GM23338 (cell line): ENCODE measurements at regions not wholly inside any gene's neighbourhood (a gene's known extent, or its start where the extent isn't known, plus 50 kb on each side); places are given as distances from the start of the nearest gene placed in this dataset.

Experiments
- ATAC-seq: fragments of 200-7000 bp; cut with Tn5 transposase; 3 replicates; pipeline ENCODE4 v1.9.1; 2020
- DNase-seq: peaks from one replicate; pipeline ENCODE4 v3.0.0-alpha.2; 2015; ENCODE audit warnings: low spot score
- H2AFZ ChIP-seq: fragments of 200-600 bp; sonication (generic); 2 replicates; pipeline ENCODE4 v1.8.0; 2016; ENCODE audit warnings: antibody characterized with exemption, mild to moderate bottlenecking, moderate library complexity
- H3F3A ChIP-seq: fragments of 200-600 bp; sonication (generic); replicated peaks from 2 replicates; pipeline ENCODE4 v1.8.0; 2017; ENCODE audit warnings: antibody characterized with exemption, mixed run types, low read depth
- H3K27ac ChIP-seq: fragments of 200-600 bp; sonication (generic); 2 replicates; pipeline ENCODE4 v1.6.1; 2016; ENCODE audit warnings: low read depth
- H3K27me3 ChIP-seq: fragments of 200-600 bp; sonication (generic); 2 replicates; pipeline ENCODE4 v1.8.0; 2016; ENCODE audit warnings: mild to moderate bottlenecking, mixed run types, moderate library complexity; ENCODE audit not compliant: insufficient read depth
- H3K36me3 ChIP-seq: fragments of 200-600 bp; sonication (generic); 2 replicates; pipeline ENCODE4 v1.8.0; 2016; ENCODE audit warnings: mild to moderate bottlenecking; ENCODE audit not compliant: insufficient read depth
- H3K4me1 ChIP-seq: fragments of 200-600 bp; sonication (generic); 2 replicates; pipeline ENCODE4 v1.8.0; 2016; ENCODE audit warnings: mild to moderate bottlenecking, moderate library complexity; ENCODE audit not compliant: insufficient read depth
- H3K4me2 ChIP-seq: fragments of 200-600 bp; sonication (generic); 2 replicates; pipeline ENCODE4 v1.7.1; 2017; ENCODE audit warnings: mixed run types
- H3K4me3 ChIP-seq: fragments of 200-600 bp; sonication (generic); 2 replicates; pipeline ENCODE4 v1.6.1; 2016; ENCODE audit warnings: mixed run types
- H3K79me2 ChIP-seq: fragments of 200-600 bp; sonication (generic); replicated peaks from 2 replicates; pipeline ENCODE4 v1.8.0; 2017; ENCODE audit warnings: mild to moderate bottlenecking; ENCODE audit not compliant: insufficient read depth
- H3K9me2 ChIP-seq: fragments of 200-600 bp; sonication (generic); 2 replicates; pipeline ENCODE4 v1.8.0; 2017; ENCODE audit not compliant: insufficient read depth
- H4K20me1 ChIP-seq: fragments of 200-600 bp; sonication (generic); replicated peaks from 2 replicates; pipeline ENCODE4 v1.8.0; 2017; ENCODE audit warnings: mild to moderate bottlenecking; ENCODE audit not compliant: insufficient read depth
- H3K27ac Mint-ChIP-seq: 2 replicates; pipeline ENCODE4 v1.8.0; 2020; ENCODE audit warnings: inconsistent platforms, mild to moderate bottlenecking, moderate library complexity, mixed read lengths
- H3K27me3 Mint-ChIP-seq: 3 replicates; pipeline ENCODE4 v1.8.0; 2022; ENCODE audit warnings: low read depth, mild to moderate bottlenecking, moderate library complexity, mixed read lengths, inconsistent platforms; ENCODE audit not compliant: insufficient read depth, poor library complexity
- H3K36me3 Mint-ChIP-seq: 3 replicates; pipeline ENCODE4 v1.8.0; 2021; ENCODE audit warnings: low read depth, mild to moderate bottlenecking, inconsistent platforms, moderate library complexity, mixed read lengths
- H3K4me1 Mint-ChIP-seq: 3 replicates; pipeline ENCODE4 v1.8.0; 2020; ENCODE audit warnings: mild to moderate bottlenecking, inconsistent platforms, mixed read lengths
- H3K4me3 Mint-ChIP-seq: 3 replicates; pipeline ENCODE4 v1.8.0; 2021; ENCODE audit warnings: moderate library complexity, mild to moderate bottlenecking, inconsistent platforms, mixed read lengths
- H3K9me3 Mint-ChIP-seq: 3 replicates; pipeline ENCODE4 v1.8.0; 2020; ENCODE audit warnings: moderate library complexity, mild to moderate bottlenecking, inconsistent platforms, mixed read lengths
- CREB1 ChIP-seq: fragments of 250-450 bp; sonication (Bioruptor Pico); IDR thresholded peaks from 2 replicates; pipeline ENCODE4 v1.5.0; 2020; ENCODE audit warnings: low read depth, mild to moderate bottlenecking, moderate library complexity
- EZH2 ChIP-seq: fragments of 200-600 bp; sonication (generic); IDR thresholded peaks from one replicate; pipeline ENCODE4 v1.8.0; 2017; ENCODE audit warnings: antibody characterized with exemption, mild to moderate bottlenecking, low read depth; ENCODE audit not compliant: unreplicated experiment
- EZH2phosphoT487 ChIP-seq: fragments of 200-600 bp; sonication (generic); IDR thresholded peaks from one replicate; pipeline ENCODE4 v1.8.1; 2018; ENCODE audit warnings: antibody characterized with exemption; ENCODE audit not compliant: unreplicated experiment
- JUNB ChIP-seq: IDR thresholded peaks from one replicate; pipeline ENCODE4 v1.6.1; 2016; ENCODE audit warnings: antibody characterized with exemption; ENCODE audit not compliant: unreplicated experiment
- NANOG ChIP-seq: IDR thresholded peaks from 2 replicates; pipeline ENCODE4 v1.6.1; 2016; ENCODE audit warnings: antibody characterized with exemption, borderline replicate concordance
- POLR2AphosphoS5 ChIP-seq: IDR thresholded peaks from 2 replicates; pipeline ENCODE4 v1.6.1; 2016; ENCODE audit warnings: antibody characterized with exemption, low read depth
- STAT1 ChIP-seq: IDR thresholded peaks from one replicate; pipeline ENCODE4 v1.6.1; 2016; ENCODE audit warnings: antibody characterized with exemption; ENCODE audit not compliant: unreplicated experiment
- ZNF114 ChIP-seq: fragments of 250-450 bp; sonication (Bioruptor Pico); IDR thresholded peaks from 2 replicates; pipeline ENCODE4 v1.5.0; 2020; ENCODE audit warnings: mild to moderate bottlenecking, moderate library complexity
- ZNF331 ChIP-seq: fragments of 250-450 bp; sonication (Bioruptor Pico); IDR thresholded peaks from 2 replicates; pipeline ENCODE4 v1.5.0; 2020; ENCODE audit warnings: low read depth, mild to moderate bottlenecking, moderate library complexity
- TF ChIP-seq, protein P1 (sequence below): IDR thresholded peaks from 2 replicates; pipeline ENCODE4 v1.6.1; 2016; ENCODE audit warnings: antibody characterized with exemption
- TF ChIP-seq, protein P2 (sequence below), 2 experiments: fragments of 200-600 bp in 1 of 2; sonication (generic) in 1 of 2; conservative IDR thresholded peaks; 2 replicates each; pipeline versions ENCODE4 v1.5.1 to v1.6.1; 2016 to 2017; ENCODE audit warnings: antibody characterized with exemption in 2 of 2, low read depth in 2 of 2, mild to moderate bottlenecking in 2 of 2, moderate library complexity in 1 of 2
- TF ChIP-seq, protein P3 (sequence below): IDR thresholded peaks from one replicate; pipeline ENCODE4 v1.6.1; 2018; ENCODE audit warnings: antibody characterized with exemption; ENCODE audit not compliant: unreplicated experiment
- TF ChIP-seq, protein P4 (sequence below): fragments of 250-450 bp; sonication (Bioruptor Pico); IDR thresholded peaks from 2 replicates; pipeline ENCODE4 v1.5.0; 2020; ENCODE audit warnings: mild to moderate bottlenecking, moderate library complexity

DNA sequence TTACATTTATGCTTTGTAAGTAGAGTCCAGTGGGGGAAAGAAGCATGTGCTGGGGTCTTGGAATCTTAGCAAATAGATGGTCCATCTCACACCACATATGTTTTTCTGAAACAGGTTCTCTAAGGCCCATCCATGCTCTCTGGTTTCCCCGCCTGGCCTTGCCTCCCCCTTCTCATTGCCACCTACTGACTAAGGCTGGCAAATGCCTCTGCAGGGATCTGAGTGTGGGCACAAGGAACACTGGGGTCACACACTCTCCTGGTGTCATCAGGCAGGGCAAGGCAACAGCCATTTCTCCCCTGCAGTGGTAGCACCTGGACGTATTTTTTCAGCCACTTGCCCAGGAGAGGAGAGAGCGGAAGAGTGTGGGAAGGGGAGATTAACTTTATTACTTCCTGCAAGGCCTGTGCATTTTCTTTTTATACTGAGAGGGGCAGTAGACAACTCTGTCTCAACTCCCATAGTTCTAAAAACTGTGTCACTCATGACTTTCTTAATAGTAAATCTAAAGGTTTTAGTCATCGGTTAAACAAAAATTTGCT is 804.2 kb upstream of the NECTIN3 start:
- TF ChIP-seq, protein P1, sequence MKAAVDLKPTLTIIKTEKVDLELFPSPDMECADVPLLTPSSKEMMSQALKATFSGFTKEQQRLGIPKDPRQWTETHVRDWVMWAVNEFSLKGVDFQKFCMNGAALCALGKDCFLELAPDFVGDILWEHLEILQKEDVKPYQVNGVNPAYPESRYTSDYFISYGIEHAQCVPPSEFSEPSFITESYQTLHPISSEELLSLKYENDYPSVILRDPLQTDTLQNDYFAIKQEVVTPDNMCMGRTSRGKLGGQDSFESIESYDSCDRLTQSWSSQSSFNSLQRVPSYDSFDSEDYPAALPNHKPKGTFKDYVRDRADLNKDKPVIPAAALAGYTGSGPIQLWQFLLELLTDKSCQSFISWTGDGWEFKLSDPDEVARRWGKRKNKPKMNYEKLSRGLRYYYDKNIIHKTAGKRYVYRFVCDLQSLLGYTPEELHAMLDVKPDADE: no peak
- TF ChIP-seq POLR2AphosphoS5 (no peak), EZH2 (no peak), NANOG (no peak), EZH2phosphoT487 (no peak), ZNF331 (CRISPR knock-in tag) (no peak), STAT1 (no peak), JUNB (no peak), ZNF114 (CRISPR knock-in tag) (no peak), CREB1 (CRISPR knock-in tag) (no peak)
- TF ChIP-seq, protein P2, sequence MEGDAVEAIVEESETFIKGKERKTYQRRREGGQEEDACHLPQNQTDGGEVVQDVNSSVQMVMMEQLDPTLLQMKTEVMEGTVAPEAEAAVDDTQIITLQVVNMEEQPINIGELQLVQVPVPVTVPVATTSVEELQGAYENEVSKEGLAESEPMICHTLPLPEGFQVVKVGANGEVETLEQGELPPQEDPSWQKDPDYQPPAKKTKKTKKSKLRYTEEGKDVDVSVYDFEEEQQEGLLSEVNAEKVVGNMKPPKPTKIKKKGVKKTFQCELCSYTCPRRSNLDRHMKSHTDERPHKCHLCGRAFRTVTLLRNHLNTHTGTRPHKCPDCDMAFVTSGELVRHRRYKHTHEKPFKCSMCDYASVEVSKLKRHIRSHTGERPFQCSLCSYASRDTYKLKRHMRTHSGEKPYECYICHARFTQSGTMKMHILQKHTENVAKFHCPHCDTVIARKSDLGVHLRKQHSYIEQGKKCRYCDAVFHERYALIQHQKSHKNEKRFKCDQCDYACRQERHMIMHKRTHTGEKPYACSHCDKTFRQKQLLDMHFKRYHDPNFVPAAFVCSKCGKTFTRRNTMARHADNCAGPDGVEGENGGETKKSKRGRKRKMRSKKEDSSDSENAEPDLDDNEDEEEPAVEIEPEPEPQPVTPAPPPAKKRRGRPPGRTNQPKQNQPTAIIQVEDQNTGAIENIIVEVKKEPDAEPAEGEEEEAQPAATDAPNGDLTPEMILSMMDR (conservative IDR thresholded peaks at IDR 0.05; ENCODE audit: low read depth in 2 of 2): no peak; a peak in 1 of 4 replicates
- TF ChIP-seq, protein P3, sequence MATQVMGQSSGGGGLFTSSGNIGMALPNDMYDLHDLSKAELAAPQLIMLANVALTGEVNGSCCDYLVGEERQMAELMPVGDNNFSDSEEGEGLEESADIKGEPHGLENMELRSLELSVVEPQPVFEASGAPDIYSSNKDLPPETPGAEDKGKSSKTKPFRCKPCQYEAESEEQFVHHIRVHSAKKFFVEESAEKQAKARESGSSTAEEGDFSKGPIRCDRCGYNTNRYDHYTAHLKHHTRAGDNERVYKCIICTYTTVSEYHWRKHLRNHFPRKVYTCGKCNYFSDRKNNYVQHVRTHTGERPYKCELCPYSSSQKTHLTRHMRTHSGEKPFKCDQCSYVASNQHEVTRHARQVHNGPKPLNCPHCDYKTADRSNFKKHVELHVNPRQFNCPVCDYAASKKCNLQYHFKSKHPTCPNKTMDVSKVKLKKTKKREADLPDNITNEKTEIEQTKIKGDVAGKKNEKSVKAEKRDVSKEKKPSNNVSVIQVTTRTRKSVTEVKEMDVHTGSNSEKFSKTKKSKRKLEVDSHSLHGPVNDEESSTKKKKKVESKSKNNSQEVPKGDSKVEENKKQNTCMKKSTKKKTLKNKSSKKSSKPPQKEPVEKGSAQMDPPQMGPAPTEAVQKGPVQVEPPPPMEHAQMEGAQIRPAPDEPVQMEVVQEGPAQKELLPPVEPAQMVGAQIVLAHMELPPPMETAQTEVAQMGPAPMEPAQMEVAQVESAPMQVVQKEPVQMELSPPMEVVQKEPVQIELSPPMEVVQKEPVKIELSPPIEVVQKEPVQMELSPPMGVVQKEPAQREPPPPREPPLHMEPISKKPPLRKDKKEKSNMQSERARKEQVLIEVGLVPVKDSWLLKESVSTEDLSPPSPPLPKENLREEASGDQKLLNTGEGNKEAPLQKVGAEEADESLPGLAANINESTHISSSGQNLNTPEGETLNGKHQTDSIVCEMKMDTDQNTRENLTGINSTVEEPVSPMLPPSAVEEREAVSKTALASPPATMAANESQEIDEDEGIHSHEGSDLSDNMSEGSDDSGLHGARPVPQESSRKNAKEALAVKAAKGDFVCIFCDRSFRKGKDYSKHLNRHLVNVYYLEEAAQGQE: no peak
- TF ChIP-seq, protein P4, sequence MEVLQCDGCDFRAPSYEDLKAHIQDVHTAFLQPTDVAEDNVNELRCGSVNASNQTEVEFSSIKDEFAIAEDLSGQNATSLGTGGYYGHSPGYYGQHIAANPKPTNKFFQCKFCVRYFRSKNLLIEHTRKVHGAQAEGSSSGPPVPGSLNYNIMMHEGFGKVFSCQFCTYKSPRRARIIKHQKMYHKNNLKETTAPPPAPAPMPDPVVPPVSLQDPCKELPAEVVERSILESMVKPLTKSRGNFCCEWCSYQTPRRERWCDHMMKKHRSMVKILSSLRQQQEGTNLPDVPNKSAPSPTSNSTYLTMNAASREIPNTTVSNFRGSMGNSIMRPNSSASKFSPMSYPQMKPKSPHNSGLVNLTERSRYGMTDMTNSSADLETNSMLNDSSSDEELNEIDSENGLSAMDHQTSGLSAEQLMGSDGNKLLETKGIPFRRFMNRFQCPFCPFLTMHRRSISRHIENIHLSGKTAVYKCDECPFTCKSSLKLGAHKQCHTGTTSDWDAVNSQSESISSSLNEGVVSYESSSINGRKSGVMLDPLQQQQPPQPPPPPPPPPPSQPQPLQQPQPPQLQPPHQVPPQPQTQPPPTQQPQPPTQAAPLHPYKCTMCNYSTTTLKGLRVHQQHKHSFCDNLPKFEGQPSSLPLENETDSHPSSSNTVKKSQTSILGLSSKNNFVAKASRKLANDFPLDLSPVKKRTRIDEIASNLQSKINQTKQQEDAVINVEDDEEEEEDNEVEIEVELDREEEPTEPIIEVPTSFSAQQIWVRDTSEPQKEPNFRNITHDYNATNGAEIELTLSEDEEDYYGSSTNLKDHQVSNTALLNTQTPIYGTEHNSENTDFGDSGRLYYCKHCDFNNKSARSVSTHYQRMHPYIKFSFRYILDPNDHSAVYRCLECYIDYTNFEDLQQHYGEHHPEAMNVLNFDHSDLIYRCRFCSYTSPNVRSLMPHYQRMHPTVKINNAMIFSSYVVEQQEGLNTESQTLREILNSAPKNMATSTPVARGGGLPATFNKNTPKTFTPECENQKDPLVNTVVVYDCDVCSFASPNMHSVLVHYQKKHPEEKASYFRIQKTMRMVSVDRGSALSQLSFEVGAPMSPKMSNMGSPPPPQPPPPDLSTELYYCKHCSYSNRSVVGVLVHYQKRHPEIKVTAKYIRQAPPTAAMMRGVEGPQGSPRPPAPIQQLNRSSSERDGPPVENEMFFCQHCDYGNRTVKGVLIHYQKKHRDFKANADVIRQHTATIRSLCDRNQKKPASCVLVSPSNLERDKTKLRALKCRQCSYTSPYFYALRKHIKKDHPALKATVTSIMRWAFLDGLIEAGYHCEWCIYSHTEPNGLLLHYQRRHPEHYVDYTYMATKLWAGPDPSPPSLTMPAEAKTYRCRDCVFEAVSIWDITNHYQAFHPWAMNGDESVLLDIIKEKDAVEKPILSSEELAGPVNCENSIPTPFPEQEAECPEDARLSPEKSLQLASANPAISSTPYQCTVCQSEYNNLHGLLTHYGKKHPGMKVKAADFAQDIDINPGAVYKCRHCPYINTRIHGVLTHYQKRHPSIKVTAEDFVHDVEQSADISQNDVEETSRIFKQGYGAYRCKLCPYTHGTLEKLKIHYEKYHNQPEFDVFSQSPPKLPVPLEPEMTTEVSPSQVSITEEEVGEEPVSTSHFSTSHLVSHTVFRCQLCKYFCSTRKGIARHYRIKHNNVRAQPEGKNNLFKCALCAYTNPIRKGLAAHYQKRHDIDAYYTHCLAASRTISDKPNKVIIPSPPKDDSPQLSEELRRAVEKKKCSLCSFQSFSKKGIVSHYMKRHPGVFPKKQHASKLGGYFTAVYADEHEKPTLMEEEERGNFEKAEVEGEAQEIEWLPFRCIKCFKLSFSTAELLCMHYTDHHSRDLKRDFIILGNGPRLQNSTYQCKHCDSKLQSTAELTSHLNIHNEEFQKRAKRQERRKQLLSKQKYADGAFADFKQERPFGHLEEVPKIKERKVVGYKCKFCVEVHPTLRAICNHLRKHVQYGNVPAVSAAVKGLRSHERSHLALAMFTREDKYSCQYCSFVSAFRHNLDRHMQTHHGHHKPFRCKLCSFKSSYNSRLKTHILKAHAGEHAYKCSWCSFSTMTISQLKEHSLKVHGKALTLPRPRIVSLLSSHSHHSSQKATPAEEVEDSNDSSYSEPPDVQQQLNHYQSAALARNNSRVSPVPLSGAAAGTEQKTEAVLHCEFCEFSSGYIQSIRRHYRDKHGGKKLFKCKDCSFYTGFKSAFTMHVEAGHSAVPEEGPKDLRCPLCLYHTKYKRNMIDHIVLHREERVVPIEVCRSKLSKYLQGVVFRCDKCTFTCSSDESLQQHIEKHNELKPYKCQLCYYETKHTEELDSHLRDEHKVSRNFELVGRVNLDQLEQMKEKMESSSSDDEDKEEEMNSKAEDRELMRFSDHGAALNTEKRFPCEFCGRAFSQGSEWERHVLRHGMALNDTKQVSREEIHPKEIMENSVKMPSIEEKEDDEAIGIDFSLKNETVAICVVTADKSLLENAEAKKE (CRISPR knock-in tag): no peak
- Histone ChIP-seq H3K36me3 (no peaks in the 10 kb centered on the region), H3K27me3 (no peaks in the 10 kb centered on the region), H4K20me1 (no peaks in the 10 kb centered on the region), H3K79me2 (no peaks in the 10 kb centered on the region), H3K4me1 (peaks cover 26% of the 10 kb centered on the region), H3K4me2 (no peak overlapping the region), H3K4me3 (no peak overlapping the region), H3K27ac (no peak overlapping the region), H3F3A (no peaks in the 10 kb centered on the region), H3K9me2 (no peaks in the 10 kb centered on the region), H2AFZ (no peak overlapping the region)
- Mint-ChIP-seq H3K4me1 (peaks cover 31% of the 10 kb centered on the region), H3K4me3 (no peak overlapping the region), H3K36me3 (no peaks in the 10 kb centered on the region), H3K27me3 (peaks cover 5% of the 10 kb centered on the region), H3K27ac (no peak overlapping the region), H3K9me3 (no peaks in the 10 kb centered on the region)
- ATAC-seq: no peak; the same call in 2 of the 3 replicates
- DNase-seq: no peak
